ENCODE measurements at regions not wholly inside any gene's neighbourhood (a gene's known extent, or its start where the extent isn't known, plus 50 kb on each side); places are given as distances from the start of the nearest gene placed in this dataset.

- no peak for TF ChIP-seq CTCF (conservative IDR thresholded peaks at IDR 0.05 in 1 of 2, IDR thresholded peaks at IDR 0.05 in 1 of 2; ENCODE audit: extremely low read depth in 1 of 2, insufficient read depth in 1 of 2, low read depth in 1 of 2, low read length in 2 of 2)
- no peak for TF ChIP-seq EZH2 (IDR thresholded peaks at IDR 0.05; ENCODE audit: borderline replicate concordance, low read length)
Observed at GRCh38 chr2:180596453-180596852, 384.0 kb upstream of the UBE2E3 start.

Data from mammary epithelial cell (primary cell).